Brain microvascular endothelial cell (primary cell): ENCODE measurements at regions not wholly inside any gene's neighbourhood (a gene's known extent, or its start where the extent isn't known, plus 50 kb on each side); places are given as distances from the start of the nearest gene placed in this dataset.

Source experiments
- DNase-seq: peaks from one replicate; pipeline ENCODE4 v3.0.0-alpha.2; 2020
- H3K27ac ChIP-seq: fragments of 250-450 bp; sonication (Bioruptor Pico); 2 replicates; pipeline ENCODE4 v1.5.1; 2020; ENCODE audit warnings: mild to moderate bottlenecking, moderate library complexity
- H3K27me3 ChIP-seq: fragments of 250-450 bp; sonication (Bioruptor Pico); replicated peaks from 2 replicates; pipeline ENCODE4 v1.5.1; 2020; ENCODE audit warnings: mild to moderate bottlenecking
- H3K36me3 ChIP-seq: fragments of 250-450 bp; sonication (Bioruptor Pico); replicated peaks from 2 replicates; pipeline ENCODE4 v1.5.1; 2020; ENCODE audit warnings: mild to moderate bottlenecking
- H3K4me3 ChIP-seq: 2 replicates; pipeline ENCODE4 v1.5.1; 2011; ENCODE audit warnings: low read depth, mild to moderate bottlenecking, control low read depth, low read length, moderate library complexity
- CTCF ChIP-seq: IDR thresholded peaks from 2 replicates; pipeline ENCODE4 v1.5.1; 2011; ENCODE audit warnings: low read depth, mild to moderate bottlenecking, moderate library complexity, low read length, control low read depth, inconsistent platforms; ENCODE audit errors: missing control alignments
- in situ Hi-C: cut with HindIII; loops from 2 replicates; pipeline ENCODE4 v1.10.0; 2017; ENCODE audit warnings: low sequenced_read_pairs, low pct_ligation_motif_present

GRCh38 chr1:193377472-193377871 is 191.1 kb upstream of the B3GALT2 start:
- no peak for DNase-seq
- no peaks in the 10 kb centered on the region for H3K27me3 ChIP-seq
- no peak for TF ChIP-seq CTCF
- in situ Hi-C loops, result no loop called here
- H3K4me3 ChIP-seq, result no peak overlapping the region
- H3K27ac ChIP-seq, result no peak overlapping the region
- H3K36me3 ChIP-seq, result no peaks in the 10 kb centered on the region

GRCh38 chr1:193372553-193372952 is 186.1 kb upstream of the B3GALT2 start:
- no peak for DNase-seq
- Histone ChIP-seq H3K36me3 (no peaks in the 10 kb centered on the region), H3K27ac (no peak overlapping the region), H3K27me3 (no peaks in the 10 kb centered on the region), H3K4me3 (no peak overlapping the region)
- in situ Hi-C loops, result no loop called here
- no peak for TF ChIP-seq CTCF

- no peak for TF ChIP-seq CTCF
- Histone ChIP-seq H3K4me3 (no peak overlapping the region), H3K36me3 (no peaks in the 10 kb centered on the region), H3K27me3 (no peaks in the 10 kb centered on the region), H3K27ac (no peak overlapping the region)
- no peak for DNase-seq
- in situ Hi-C loops, result no loop called here
Observed at GRCh38 chr1:193368302-193368701, 181.9 kb upstream of the B3GALT2 start.

GRCh38 chr1:193367863-193368262 is 181.4 kb upstream of the B3GALT2 start:
- DNase-seq, result no peak
- no peak overlapping the region for H3K27ac ChIP-seq
- in situ Hi-C loops, result no loop called here
- no peaks in the 10 kb centered on the region for H3K27me3 ChIP-seq
- H3K4me3 ChIP-seq, result no peak overlapping the region
- H3K36me3 ChIP-seq, result no peaks in the 10 kb centered on the region
- no peak for TF ChIP-seq CTCF

- no peak overlapping the region for H3K4me3 ChIP-seq
- in situ Hi-C loops, result no loop called here
- no peak for TF ChIP-seq CTCF
- no peaks in the 10 kb centered on the region for H3K27me3 ChIP-seq
- no peak for DNase-seq
- H3K36me3 ChIP-seq, result no peaks in the 10 kb centered on the region
- H3K27ac ChIP-seq, result no peak overlapping the region
Observed at GRCh38 chr1:193366764-193367507, 180.5 kb upstream of the B3GALT2 start.

- no peaks in the 10 kb centered on the region for H3K27me3 ChIP-seq
- no peak overlapping the region for H3K4me3 ChIP-seq
- no peaks in the 10 kb centered on the region for H3K36me3 ChIP-seq
- no peak for DNase-seq
- TF ChIP-seq CTCF, result no peak
- H3K27ac ChIP-seq, result no peak overlapping the region
- in situ Hi-C loops, result no loop called here
Observed at GRCh38 chr1:193365966-193366365, 179.6 kb upstream of the B3GALT2 start.
